ENCODE measurements at regions not wholly inside any gene's neighbourhood (a gene's known extent, or its start where the extent isn't known, plus 50 kb on each side); places are given as distances from the start of the nearest gene placed in this dataset.
"Not testable (repeated sequence)": the region's sequence is repeated elsewhere in the genome, so short reads cannot be mapped to it uniquely, and the experiment has no call there.

GRCh38 chr6:130613176-130613575, 214.0 kb upstream of the SMLR1 start:
- DNase-seq, result no peak

- no peak for DNase-seq
Observed at GRCh38 chr6:130615816-130616215, 211.4 kb upstream of the SMLR1 start.

- DNase-seq, result no peak
Observed at GRCh38 chr6:130617658-130618057, 209.5 kb upstream of the SMLR1 start.

GRCh38 chr6:130618806-130619205, 208.4 kb upstream of the SMLR1 start:
- DNase-seq, result not testable (repeated sequence)

GRCh38 chr6:130620338-130620781, 206.8 kb upstream of the SMLR1 start:
- DNase-seq, result no peak

- no peak for DNase-seq
Observed at GRCh38 chr6:130622142-130622541, 205.1 kb upstream of the SMLR1 start.

GRCh38 chr6:130624046-130624445, 203.2 kb upstream of the SMLR1 start:
- DNase-seq, result no peak

- peak; percentile 30 to 61 for DNase-seq
Observed at GRCh38 chr6:130625825-130626527, 201.2 kb upstream of the SMLR1 start.

- no peak for DNase-seq
Observed at GRCh38 chr6:130628862-130629261, 198.3 kb upstream of the SMLR1 start.

GRCh38 chr6:130629640-130630039, 197.6 kb upstream of the SMLR1 start:
- no peak for DNase-seq

- DNase-seq, result peak; percentile 49 to 82
Observed at GRCh38 chr6:130632277-130632676, 194.9 kb upstream of the SMLR1 start.

GRCh38 chr6:130632897-130633296, 194.3 kb upstream of the SMLR1 start:
- DNase-seq, result no peak

- no peak for DNase-seq
Observed at GRCh38 chr6:130643361-130643760, 183.8 kb upstream of the SMLR1 start.

- no peak for DNase-seq
Observed at GRCh38 chr6:130644175-130644574, 183.0 kb upstream of the SMLR1 start.

- not testable (repeated sequence) for DNase-seq
Observed at GRCh38 chr6:130644769-130645168, 182.4 kb upstream of the SMLR1 start.

- no peak for DNase-seq
Observed at GRCh38 chr6:130647246-130647645, 180.0 kb upstream of the SMLR1 start.

- DNase-seq, result no peak
Observed at GRCh38 chr6:130655586-130655985, 171.6 kb upstream of the SMLR1 start.

- DNase-seq, result no peak
Observed at GRCh38 chr6:130661077-130661476, 166.1 kb upstream of the SMLR1 start.

GRCh38 chr6:130666786-130667185, 160.4 kb upstream of the SMLR1 start:
- no peak for DNase-seq

GRCh38 chr6:130670142-130670541, 157.1 kb upstream of the SMLR1 start:
- DNase-seq, result peak in 1 of 2 experiments; percentile 14

GRCh38 chr6:130671119-130671518, 156.1 kb upstream of the SMLR1 start:
- DNase-seq, result no peak

- no peak for DNase-seq
Observed at GRCh38 chr6:130671577-130671976, 155.6 kb upstream of the SMLR1 start.

GRCh38 chr6:130672153-130672552, 155.1 kb upstream of the SMLR1 start:
- DNase-seq, result no peak

- DNase-seq, result no peak
Observed at GRCh38 chr6:130674604-130675003, 152.6 kb upstream of the SMLR1 start.

GRCh38 chr6:130675072-130675471, 152.1 kb upstream of the SMLR1 start:
- DNase-seq, result no peak

Measured in SHP77 (cell line).